ENCODE measurements at regions not wholly inside any gene's neighbourhood (a gene's known extent, or its start where the extent isn't known, plus 50 kb on each side); places are given as distances from the start of the nearest gene placed in this dataset.

DNA sequence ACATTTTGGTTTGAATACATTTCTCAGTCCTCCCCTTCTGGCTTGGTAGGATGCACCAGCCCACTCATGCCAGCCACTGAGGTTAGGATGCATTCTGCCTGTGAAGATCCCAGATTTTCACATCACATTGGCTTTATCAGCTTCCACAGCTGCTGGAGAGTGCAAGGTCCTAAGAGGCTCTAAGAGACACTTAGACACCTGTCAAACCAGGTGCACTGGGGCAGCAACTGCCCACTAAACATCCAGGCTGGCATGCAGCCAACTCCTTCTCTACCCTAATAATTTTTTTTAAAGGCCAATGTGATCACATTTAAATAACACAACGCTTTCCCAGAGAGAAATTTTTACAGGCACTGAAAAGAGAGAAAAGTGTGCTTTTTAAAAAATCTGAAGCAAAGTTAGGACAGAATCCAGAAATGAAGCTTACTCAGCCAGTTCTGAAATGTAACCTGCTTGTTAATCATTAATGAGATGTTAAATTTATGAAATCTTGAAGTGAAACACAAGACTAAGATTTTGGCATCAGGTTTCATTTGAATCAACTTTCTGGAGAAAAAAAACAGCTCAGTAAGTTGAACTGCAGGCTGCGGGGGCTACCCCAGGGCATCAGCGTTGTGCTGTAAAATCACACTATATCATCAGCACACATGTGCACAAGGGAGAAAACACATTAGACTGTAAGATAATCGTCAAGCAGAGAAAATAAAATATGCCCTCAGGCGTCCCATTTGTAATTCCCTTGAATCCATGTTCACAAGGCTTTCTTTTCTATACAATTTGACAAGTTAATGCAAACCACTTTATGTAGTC, 312.9 kb downstream of the ZBBX start:
- DNase-seq (ENCODE audit: low spot score) = no peak
- Histone ChIP-seq H3K27me3 (no peaks in the 10 kb centered on the region), H3K9ac (no peak overlapping the region), H2AFZ (replicated peaks) (no peak overlapping the region), H3K4me1 (no peaks in the 10 kb centered on the region), H3K79me2 (ENCODE audit: low read depth) (no peaks in the 10 kb centered on the region), H3K9me3 (ENCODE audit: low read depth) (no peaks in the 10 kb centered on the region), H3K27ac (no peak overlapping the region), H3K4me3 (no peak overlapping the region), H4K20me1 (ENCODE audit: low read depth) (no peaks in the 10 kb centered on the region), H3F3A (ENCODE audit: low read depth) (no peaks in the 10 kb centered on the region), H3K4me2 (no peak overlapping the region), H3K36me3 (no peaks in the 10 kb centered on the region)
- H3K27ac Mint-ChIP-seq = no peak overlapping the region
- no peak overlapping the region for H3K4me3 Mint-ChIP-seq
- TF ChIP-seq EZH2phosphoT487 (IDR thresholded peaks at IDR 0.05) (no peak), EZH2 (IDR thresholded peaks at IDR 0.05) (no peak)
- TF ChIP-seq, protein P1, sequence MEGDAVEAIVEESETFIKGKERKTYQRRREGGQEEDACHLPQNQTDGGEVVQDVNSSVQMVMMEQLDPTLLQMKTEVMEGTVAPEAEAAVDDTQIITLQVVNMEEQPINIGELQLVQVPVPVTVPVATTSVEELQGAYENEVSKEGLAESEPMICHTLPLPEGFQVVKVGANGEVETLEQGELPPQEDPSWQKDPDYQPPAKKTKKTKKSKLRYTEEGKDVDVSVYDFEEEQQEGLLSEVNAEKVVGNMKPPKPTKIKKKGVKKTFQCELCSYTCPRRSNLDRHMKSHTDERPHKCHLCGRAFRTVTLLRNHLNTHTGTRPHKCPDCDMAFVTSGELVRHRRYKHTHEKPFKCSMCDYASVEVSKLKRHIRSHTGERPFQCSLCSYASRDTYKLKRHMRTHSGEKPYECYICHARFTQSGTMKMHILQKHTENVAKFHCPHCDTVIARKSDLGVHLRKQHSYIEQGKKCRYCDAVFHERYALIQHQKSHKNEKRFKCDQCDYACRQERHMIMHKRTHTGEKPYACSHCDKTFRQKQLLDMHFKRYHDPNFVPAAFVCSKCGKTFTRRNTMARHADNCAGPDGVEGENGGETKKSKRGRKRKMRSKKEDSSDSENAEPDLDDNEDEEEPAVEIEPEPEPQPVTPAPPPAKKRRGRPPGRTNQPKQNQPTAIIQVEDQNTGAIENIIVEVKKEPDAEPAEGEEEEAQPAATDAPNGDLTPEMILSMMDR (IDR thresholded peaks at IDR 0.05) = no peak
- H3K4me1 Mint-ChIP-seq = peaks cover 5% of the 10 kb centered on the region
- no peaks in the 10 kb centered on the region for H3K36me3 Mint-ChIP-seq
- no peaks in the 10 kb centered on the region for H3K27me3 Mint-ChIP-seq (ENCODE audit: insufficient read depth, low read depth)
- H3K9me3 Mint-ChIP-seq = no peaks in the 10 kb centered on the region

DNA sequence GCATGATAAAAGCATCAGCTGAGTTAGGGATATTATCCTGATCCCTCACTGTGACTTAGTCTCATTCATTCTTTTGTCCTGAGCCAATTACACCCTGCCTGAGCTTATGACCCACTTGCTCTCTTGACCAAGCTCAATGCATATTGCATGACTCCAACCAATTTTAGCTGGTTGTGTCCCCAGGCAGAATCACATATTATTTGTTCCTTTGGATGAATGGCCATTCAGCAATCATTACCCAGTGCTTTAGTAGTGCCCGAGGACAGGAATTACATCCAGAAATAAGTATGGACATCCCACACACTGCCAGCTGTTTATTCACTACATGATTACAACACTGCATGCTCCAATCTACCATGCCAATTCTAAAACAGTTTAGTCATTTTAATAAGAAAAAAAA, 322.5 kb downstream of the ZBBX start:
- no peak overlapping the region for H3K4me3 ChIP-seq
- H3F3A ChIP-seq (ENCODE audit: low read depth) = no peaks in the 10 kb centered on the region
- H3K4me2 ChIP-seq = no peak overlapping the region
- no peaks in the 10 kb centered on the region for H3K27me3 ChIP-seq
- DNase-seq (ENCODE audit: low spot score) = peak; percentile 10
- H3K27ac ChIP-seq = no peak overlapping the region
- H3K9me3 ChIP-seq (ENCODE audit: low read depth) = no peaks in the 10 kb centered on the region
- H3K36me3 ChIP-seq = no peaks in the 10 kb centered on the region
- no peaks in the 10 kb centered on the region for H3K79me2 ChIP-seq (ENCODE audit: low read depth)
- Mint-ChIP-seq H3K27me3 (ENCODE audit: insufficient read depth, low read depth) (peaks cover 3% of the 10 kb centered on the region), H3K27ac (no peak overlapping the region), H3K4me1 (peaks cover 17% of the 10 kb centered on the region), H3K36me3 (peaks cover 5% of the 10 kb centered on the region), H3K4me3 (no peak overlapping the region), H3K9me3 (peaks cover 17% of the 10 kb centered on the region)
- H3K9ac ChIP-seq = no peak overlapping the region
- H2AFZ ChIP-seq (replicated peaks) = no peak overlapping the region
- H4K20me1 ChIP-seq (ENCODE audit: low read depth) = no peaks in the 10 kb centered on the region
- peaks cover 8% of the 10 kb centered on the region for H3K4me1 ChIP-seq
- TF ChIP-seq, protein P1 (IDR thresholded peaks at IDR 0.05) = no peak

DNA sequence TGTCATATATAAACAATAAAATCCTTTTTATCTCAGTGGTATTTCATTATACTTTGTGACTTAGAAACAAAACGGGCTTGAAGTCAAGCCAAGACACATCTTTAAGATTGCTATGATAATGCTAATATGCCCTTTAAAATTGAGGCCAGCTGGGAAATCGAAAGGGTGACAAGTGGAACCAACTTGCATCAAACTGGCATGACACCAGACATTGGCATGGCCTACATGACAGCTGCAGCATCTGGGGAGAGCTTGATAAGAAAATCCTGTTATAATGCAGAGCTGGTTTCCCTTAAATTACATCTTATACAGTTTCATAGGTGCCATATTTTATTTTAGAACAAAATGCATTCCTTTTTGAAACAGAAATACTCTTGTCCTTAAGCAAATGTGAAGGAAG, 325.2 kb downstream of the ZBBX start:
- Histone ChIP-seq H3K27ac (no peak overlapping the region), H3K9me3 (ENCODE audit: low read depth) (no peaks in the 10 kb centered on the region), H3K79me2 (ENCODE audit: low read depth) (no peaks in the 10 kb centered on the region), H3K36me3 (no peaks in the 10 kb centered on the region), H3K27me3 (no peaks in the 10 kb centered on the region), H3F3A (ENCODE audit: low read depth) (no peaks in the 10 kb centered on the region), H3K4me1 (peaks cover 17% of the 10 kb centered on the region), H4K20me1 (ENCODE audit: low read depth) (no peaks in the 10 kb centered on the region), H3K4me2 (no peak overlapping the region), H2AFZ (replicated peaks) (no peak overlapping the region), H3K9ac (no peak overlapping the region), H3K4me3 (no peak overlapping the region)
- Mint-ChIP-seq H3K36me3 (peaks cover 5% of the 10 kb centered on the region), H3K27me3 (ENCODE audit: insufficient read depth, low read depth) (peaks cover 6% of the 10 kb centered on the region), H3K4me1 (peaks cover 20% of the 10 kb centered on the region), H3K9me3 (peaks cover 13% of the 10 kb centered on the region), H3K27ac (peak overlapping the region; percentile 50), H3K4me3 (no peak overlapping the region)
- TF ChIP-seq EZH2 (IDR thresholded peaks at IDR 0.05) (no peak), EZH2phosphoT487 (IDR thresholded peaks at IDR 0.05) (no peak)
- TF ChIP-seq, protein P1 (IDR thresholded peaks at IDR 0.05) = no peak
- DNase-seq (ENCODE audit: low spot score) = no peak
